Hematopoietic multipotent progenitor cell treated with erythropoietin and hydrocortisone succinate and interleukin-3 and kit ligand, for 17 days (in vitro differentiated cells): ENCODE measurements at regions not wholly inside any gene's neighbourhood (a gene's known extent, or its start where the extent isn't known, plus 50 kb on each side); places are given as distances from the start of the nearest gene placed in this dataset.

Source experiments
- DNase-seq: peaks from one replicate; pipeline ENCODE4 v3.0.0-alpha.2; 2015; ENCODE audit warnings: low spot score

DNA sequence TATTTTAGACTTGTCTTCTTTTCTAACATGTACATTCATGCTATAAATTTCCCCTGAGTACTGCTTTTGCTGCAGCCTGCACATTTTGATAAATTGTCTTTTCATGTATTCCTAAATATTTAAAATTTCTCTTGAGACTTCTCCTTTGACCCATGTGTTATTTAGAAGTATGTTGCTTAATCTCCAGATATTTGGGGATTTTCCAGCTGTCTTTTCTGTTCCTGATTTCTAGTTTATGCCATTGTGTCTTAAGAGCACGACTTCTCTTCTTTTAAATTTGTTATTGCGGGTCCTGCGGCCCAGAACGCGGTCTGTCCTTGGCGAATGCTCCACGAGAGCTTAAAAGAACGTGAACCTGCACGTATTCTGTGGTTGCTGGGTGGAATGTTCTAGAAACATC is 136.4 kb downstream of the KIF26A start:
- DNase-seq, result no peak

DNA sequence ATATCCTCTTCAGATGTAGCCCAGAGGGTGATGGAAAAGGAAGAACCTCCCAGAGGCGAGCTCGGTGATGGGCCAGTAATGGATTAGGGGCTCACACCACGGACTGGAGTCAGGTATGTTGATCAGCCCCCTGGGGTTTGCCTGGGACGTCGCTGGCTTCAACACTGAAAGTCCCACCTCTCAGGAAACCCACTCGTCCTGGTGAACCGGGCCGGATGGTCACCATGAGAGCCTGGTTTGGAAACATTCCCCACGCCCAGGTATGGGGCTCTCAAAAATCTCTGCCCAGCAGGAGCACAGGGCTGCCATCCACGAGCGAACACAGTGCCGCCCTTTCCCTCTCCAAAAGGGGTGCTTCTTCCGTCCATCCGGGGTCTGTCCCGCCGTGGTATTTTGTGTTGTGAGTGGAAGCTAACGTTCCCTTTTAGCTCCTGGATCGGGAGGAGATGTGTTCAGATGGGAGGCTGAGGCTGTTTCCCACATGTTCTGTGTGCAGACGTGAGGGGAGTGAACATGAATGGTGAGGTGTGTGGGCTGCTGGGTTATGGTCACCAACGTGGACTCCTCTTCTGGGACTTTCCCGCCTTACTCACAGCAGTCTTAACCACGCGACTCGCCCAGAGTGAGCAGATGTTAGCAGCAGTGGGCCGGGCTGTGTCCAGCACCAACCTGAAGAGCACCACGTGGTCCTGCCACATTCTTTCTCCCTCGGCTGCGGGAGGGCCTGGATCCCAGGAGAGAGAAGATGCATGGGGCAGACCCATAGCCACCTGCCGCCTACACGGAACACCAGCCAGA is 139.2 kb downstream of the KIF26A start:
- DNase-seq, result no peak

DNA sequence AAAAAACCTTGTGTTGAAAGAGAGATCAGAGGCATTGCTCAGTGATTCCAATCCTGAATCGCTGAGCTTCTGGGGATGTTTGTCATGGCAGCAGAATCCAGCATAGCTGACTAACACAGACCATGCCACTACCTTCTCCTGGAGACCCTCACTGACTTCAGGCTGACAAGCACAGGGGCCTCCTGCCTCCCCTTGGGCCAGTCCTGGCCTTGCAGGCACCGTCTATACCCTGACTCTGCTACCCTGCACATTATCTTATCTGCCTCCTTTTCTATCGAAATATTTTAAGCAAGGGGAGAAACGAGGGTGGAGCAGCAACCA is 139.8 kb downstream of the KIF26A start:
- DNase-seq, result no peak

DNA sequence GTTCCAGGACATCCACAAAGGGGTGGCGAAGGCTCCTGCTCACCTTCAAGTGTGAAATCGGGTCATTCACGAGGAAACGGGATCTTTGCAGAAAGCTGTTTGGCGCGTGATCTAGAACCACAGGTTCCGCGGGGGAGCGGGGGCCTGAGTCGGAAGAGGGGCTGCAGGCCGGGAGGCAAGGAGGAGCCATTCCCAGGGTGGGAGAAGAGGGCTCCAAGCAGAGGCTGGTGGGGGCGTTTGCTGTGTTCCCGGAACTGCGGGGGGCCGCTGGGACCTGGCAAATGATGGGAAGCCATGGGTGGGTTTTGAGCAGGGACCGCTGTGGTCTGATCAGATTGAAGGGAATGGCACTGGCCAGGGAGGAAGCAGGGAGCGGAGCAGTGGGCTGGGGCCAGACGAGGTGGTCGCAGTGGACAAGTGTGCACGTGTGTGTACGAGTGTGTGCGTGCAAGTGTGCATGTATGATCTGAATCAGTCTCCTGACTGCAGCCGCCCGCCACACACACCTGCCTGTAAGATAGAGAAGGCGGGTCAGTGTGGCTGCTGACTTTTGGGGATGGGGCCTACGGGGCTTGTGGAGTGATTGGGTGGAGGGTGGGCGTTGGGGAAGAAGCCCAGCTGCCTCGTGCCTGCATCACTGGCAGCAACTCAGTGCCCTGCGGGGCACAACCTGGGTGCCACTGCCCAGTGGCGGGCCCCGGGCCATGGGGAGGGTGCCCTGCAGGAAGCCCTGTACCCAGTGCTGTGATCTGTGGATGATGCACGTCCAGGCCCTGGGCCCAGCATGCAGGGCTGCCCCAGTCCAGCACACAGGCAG is 141.9 kb downstream of the KIF26A start:
- no peak for DNase-seq

DNA sequence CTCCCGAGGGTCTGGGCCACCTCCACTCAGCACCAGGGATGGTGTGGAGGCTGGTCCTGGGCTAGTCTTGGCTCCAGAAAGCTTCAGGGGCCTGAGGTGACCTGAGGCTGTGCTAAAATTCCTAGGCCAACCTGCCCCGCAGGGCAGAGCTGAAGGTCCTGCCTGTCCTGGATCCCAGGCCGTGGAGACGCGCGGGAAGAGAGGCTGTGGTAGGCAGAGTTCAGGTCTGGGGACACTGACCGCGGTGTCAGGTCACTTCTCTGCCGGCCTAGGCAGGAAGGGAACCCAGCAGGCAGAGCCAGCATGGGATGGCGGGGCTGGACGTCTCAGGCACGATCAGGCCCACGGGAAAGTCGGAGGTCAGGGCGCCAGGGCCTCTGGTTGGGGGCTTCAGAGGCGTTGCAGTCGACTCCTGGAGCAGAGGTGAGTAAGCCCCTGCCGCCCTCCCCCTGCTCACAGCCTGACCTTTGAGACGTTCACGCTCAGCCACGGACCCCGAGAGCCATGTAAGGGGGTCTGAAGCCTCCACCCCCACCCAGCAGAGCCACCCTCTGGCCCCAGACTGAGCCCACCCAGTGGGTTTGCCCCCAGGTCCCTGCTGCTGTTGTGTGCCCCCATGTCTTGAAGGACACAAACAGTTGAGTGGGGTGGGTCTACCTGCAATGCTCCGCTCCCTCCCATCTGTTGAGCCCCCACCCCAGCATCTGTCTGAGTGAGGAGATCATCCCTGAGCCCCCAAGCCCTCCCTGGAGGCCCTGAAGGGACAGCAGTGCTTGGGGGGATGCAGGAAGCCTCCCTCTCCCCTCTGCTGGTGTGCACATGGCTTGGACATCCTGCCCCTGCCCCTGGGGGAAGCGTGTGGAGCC is 142.7 kb downstream of the KIF26A start:
- DNase-seq, result no peak

DNA sequence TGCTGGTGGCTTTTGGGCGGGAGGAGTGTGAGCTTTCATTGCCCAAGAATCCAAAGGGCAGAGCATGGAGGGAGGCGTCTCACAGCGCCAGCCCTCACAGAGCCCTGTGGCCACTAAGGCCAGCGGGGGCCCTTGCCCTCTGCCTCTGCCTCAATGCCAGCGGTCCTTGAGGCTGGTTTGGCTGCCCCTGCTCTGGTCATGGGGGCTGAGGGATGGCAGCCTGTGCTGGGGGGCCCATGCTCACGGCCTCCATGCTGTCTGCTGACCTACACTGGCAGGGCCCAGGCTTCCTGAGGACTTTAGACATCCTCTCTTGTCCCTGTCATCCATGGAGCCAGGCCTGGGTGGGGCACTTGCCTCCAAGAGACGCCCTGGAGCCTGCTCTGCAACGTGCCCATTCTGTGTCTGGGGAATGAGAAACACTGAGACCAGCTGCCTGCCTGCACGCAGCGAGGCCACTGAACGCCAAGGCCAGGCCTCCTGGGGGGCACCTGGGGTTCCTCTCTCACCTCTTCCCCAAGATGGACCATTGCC is 143.4 kb downstream of the KIF26A start:
- DNase-seq, result no peak

DNA sequence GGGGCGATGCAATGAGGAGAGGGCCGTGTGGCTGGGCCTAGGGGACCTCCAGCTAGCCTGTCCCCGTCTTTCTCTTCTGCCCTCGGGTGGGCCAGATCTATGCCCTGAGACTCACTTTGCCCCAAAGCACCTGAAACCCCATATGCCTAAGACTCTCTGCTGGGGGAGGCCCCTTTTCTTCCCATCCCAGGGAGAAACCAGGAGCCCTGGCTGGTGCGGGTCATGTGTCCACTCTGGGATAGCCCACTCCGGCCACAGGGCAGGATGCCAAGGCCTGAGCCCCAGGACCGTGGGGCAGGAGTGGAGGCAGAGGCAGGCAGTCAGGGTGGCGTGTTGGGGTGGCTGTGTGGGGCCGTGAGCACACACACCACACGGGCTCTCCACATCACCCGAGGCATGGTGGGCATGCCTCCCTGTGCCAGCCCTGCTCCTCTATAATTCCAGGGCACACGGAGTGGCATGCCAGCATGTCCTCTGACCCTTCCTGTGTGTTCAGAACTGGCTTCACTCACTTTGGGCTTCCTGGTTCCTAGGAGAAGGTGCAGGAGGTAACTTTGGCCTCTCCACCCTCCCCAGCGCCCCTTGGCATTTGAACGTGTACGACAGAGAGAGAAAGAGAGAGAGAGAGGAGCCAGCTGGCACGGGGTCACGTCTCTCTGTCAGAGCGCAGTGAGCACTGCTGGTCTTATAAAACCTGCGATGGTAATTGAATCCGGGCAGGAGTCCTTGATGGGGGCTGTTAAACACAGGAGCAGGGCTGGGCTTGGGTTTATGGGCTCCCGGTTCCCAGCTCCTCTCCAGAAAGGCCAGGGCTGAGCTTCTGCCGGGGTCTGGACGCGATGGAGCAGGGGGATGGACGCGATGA is 144.2 kb downstream of the KIF26A start:
- no peak for DNase-seq

DNA sequence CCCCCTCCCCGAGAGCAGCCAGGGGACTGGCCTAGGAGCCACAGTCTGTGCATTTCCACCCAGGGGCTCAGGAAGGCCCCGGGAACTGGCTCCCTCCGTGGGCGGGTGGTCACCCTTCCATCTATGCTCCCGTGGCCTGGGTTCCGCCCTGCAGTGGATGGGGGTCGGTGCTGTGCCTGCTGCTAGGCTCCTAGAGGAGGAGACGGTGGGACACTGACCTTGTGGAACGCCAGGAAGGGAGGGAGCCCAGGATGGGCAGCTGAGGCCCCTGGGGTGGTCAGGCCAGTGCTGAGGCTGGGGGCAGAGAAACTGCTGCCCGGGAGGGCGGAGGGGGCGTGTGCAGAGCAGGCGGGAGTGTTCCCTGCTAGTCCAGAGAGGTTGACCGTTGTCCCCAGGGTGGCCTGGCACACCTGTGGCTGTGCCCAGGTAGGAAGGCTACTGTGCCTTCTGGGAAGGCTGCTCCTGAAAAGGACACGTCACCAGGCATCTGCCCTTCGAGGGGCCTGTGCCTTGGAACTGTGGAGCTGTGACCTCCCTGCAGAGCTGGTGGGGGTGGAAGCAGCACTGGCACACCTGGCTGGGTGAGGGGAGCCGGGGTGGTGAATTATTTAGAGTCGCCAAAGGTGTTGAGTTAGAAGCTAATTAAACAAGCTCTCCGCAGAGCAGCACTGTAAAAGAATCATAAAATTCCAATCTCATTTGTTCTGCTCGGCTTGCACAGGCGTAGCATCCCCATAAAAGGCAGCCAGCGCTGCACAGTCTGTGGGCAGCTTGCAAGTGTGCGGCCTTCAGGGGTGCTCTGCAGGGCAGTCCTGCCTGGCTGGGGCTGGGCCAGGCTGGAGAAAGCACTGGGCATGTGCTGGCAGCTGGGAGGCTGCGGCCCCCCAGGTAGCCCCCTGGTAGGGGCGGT is 145.1 kb downstream of the KIF26A start:
- no peak for DNase-seq

DNA sequence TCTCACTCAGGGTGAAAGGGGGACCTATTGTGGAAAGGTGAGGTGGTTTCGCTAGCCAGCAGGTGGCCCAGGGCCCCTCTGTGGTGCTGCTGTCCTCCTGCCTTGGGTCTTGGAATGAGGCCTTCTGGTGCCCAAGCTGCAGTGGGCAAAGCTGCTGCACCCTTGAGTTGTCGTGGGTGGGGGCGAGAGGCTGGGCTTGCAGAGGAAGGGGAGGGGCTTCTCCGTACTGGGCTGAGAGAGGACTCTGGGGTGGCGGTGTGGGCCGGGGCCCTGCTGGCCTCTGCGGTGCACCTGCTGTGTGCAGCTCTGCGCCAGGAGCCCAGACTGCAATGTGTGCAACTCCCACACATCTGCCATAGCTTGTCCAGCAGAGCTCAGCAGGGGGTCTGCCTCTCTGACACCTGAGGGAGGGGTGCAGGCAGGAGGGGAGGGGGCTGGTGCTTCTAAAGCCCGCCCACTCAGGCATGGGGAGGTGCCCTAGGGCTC is 145.8 kb downstream of the KIF26A start:
- no peak for DNase-seq

DNA sequence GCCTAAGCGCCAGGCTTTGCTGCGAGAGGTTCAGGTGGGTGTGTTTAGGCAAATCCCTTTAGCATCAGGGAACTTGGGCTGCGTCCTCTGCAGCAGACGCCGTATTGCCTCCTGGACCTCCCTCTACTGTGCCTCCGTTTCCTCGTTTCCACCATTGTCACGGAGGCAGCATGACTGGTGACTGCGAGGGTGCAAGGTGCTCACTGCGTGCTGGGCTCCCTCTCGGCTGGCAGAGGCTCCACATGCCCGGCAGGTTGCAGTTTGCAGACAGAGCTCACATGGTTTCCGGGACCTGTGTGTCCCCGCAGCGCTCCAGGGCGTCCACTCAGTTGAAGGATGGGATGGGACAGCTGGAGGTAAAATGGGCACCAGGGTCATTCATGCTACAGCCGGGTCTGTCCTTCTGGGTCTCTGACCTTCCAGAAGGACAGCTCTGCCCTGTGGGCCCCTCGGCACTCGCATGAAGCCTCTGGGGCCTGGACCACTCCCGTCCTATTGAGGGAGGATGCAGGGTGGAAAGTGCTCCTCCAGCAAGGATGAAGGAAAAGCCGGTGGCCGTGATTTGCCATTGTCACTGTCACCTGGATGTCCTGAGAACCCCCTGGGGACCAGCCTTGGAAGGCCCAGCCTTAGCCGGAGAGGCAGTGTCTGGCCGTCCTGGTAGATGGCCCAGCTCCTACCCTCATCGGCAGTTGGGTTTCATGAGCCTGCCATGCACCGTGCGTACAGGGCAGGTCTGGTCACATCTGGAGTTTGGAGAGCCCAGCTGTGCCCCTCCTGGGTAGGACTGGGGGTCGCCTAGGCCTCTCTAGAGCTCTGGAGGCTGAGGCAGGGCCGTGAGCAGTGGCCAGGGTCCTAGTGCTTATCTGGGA is 146.5 kb downstream of the KIF26A start:
- DNase-seq, result no peak

DNA sequence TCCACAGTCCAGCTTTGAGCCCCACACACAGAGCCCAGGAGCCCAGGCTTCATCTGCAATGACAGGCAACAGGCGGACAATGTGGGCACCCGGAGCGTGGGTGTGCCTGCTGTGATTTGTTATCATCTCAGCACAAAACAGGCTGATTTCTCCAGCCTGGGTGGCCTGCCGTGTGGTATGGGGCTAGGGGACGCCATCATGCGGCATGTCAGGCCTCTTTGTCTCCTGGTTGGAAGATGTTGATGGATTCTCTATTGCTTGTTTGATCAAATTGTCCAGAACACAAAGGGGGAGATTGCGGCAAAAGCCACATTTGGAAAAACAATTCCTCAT is 147.1 kb downstream of the KIF26A start:
- no peak for DNase-seq

DNA sequence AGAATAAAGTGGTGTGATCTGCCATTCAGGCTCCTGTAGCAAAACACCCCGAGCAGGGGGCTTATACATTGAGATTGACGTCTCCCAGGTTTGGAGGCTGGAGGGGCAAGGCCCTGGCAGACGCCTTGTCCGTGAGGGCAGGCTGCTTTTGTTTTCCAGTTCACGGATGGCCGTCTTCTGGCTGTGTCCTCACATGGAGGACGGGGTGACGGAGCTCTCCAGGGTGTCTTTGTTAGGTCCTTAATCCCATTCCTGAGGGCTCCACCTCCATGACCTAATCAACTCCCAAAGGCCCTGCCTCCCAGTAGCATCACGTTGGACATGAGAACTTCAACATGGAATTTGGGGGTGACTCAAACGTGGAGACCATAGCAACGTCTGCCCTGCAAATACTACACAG is 147.7 kb downstream of the KIF26A start:
- no peak for DNase-seq

DNA sequence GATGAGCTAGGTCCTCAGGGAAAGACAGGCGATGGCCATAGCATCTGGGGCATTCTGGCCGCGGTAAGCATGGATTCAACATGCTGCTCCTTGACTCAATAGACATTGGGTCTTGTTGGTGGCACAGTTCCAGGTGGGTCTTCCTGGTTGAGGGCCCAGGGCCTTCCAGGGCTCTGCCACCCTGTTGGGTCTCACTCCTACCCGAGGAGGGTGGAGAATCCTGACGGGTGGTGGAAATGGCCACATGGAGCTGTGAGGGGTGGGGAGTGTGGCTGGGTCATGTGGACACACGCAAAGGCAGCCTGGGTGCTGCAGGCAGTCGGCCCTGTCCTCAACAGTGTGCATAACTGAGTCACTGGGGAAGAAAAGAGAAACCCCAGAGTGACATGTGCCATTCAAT is 148.1 kb downstream of the KIF26A start:
- no peak for DNase-seq

DNA sequence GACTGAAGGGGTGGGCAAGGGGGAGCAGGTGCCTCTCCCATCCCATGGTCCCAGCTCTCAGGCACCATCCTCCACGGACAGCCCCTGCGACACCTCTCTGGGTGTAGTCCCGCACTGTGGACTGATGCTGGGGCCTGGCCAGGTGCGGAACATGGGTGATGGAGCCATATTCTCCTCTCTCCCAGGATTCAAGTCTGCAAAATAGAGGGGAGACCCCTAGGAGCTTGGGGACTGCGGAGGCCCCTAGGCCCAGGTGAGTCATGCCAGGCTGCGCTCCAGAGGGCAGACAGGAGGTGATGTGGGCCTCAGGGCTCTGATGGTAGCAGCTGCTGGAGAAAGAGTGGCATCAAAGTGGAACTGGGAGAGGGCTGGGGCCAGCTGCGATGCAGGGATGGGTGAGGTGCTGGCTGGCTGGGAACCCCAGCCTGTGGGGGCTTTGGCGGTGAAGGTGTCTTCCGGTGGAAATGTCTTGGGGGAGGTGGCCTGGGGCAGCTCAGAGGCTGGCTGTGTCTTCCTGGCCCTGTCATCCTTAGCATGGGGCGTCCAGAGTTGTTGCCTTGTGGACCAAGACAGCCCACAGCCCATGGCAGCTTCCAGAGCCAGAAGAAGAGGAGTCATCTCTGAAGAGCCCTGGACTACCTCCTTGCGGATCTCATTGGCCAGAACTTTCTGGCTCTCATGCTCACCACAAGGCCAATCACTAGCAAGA is 149.1 kb downstream of the KIF26A start:
- DNase-seq, result no peak

DNA sequence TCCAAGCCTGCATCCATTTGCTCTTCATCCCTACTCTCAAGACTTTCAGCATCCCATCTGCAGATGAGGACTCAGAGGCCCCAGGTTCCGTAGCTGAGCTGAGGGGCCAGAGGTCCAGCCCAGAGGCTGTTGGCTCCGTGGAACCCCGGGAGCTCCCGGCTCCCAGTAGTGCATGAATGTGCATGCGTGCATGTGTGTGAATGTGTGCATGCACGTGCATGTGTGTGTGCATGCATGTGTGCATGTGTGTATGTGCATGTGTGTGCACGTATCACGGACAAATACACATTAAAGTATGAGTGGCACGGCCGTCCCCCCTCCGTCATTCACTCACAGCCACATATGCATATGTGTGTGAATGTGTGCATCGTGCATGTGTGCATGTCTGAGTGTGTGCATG is 149.9 kb downstream of the KIF26A start:
- DNase-seq, result no peak

DNA sequence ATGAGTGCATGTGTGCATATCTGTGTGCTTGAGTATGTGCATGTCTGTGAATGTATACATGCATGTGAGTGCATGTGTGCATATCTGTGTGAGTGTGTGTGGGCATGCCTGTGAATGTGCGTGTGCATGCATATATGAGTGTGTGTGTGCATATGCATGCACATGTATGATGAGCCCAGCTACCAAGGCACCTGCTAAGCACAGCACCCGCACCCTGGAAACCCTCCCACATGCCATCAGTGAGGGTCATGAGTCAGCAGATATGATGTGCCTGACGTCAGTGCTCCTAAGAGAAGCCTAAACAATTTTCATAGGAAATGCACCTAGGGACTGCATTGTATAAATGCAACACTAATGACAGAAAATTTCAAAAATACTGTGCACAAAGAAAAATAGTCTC is 151.1 kb downstream of the KIF26A start:
- DNase-seq, result no peak

DNA sequence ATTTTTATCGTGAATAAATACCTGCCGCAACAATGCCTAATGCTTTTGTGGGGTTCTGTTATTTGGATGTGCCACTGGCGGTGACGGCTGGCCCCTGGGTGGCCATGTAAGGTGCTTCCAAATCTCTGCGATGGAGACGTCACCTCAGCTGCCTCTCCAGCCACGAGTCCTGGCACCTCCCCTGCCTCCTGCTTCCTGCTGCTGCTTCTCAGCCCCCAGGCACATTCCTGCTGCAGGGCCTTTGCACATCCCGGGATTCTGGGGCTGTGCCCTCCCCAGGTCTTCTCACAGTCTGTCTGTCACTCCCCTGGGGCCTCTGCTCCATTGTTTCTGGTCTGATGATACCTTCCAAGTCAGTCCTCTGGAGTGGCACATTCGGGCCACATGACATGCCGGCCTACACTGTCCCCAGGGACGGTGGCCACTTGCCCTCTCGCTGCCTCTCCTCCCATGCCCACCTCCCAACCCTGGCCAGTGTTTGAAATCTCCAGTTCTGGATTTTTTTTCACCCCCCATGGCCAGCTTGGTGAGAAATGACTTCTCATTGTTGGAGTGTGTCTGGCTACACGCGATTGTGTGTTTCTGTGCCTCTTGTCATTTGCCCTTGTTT is 151.8 kb downstream of the KIF26A start:
- no peak for DNase-seq

DNA sequence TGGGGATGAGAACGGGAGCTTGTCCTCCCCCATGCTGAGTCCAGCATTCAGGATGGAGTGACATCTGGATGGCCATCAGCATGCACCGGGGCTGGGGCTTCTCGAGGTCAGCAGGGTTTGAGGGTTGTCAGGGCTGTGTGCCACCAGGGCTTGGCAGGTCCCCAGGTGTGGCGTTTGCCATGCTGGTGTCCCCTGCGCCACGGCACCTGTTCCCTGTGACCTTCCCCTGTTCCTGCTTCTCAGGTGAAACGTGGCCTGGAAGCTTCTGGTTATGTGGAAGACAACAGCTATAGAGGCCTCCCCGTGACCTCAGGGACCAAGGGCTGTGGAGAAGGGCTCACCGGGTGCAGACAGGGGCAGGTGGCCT is 152.4 kb downstream of the KIF26A start:
- DNase-seq, result no peak
